ENCODE measurements at regions not wholly inside any gene's neighbourhood (a gene's known extent, or its start where the extent isn't known, plus 50 kb on each side); places are given as distances from the start of the nearest gene placed in this dataset.

- POLR2A ChIA-PET = interaction anchor here (0.7 kb wide), 1 partner anchor 645 kb away, joined by 3 read pairs; no protein-coding TSS in a partner anchor
- Mint-ChIP-seq H3K27ac (no peak overlapping the region), H3K36me3 (ENCODE audit: low read depth) (no peaks in the 10 kb centered on the region), H3K4me3 (no peak overlapping the region), H3K4me1 (ENCODE audit: low read depth) (no peaks in the 10 kb centered on the region), H3K9me3 (peaks cover 6% of the 10 kb centered on the region), H3K27me3 (peaks cover 42% of the 10 kb centered on the region)
- DNase-seq = peak; percentile 14
- TF ChIP-seq CTCF (IDR thresholded peaks at IDR 0.05) = no peak
- ATAC-seq = peak; percentile 24
- intact Hi-C loops (cut with micrococcal nuclease) = no loop called here
- CTCF ChIA-PET = no interaction called here
Observed at GRCh38 chr15:94844538-94845389, 613.4 kb downstream of the MCTP2 start.

GRCh38 chr15:94845390-94845716 is 614.0 kb downstream of the MCTP2 start:
- ChIA-PET CTCF (no interaction called here), POLR2A (interaction anchor here (0.6 kb wide), 1 partner anchor 359 kb away, joined by 3 read pairs; no protein-coding TSS in a partner anchor)
- Mint-ChIP-seq H3K27me3 (peaks cover 42% of the 10 kb centered on the region), H3K27ac (no peak overlapping the region), H3K36me3 (ENCODE audit: low read depth) (no peaks in the 10 kb centered on the region), H3K4me1 (ENCODE audit: low read depth) (no peaks in the 10 kb centered on the region), H3K9me3 (peaks cover 6% of the 10 kb centered on the region), H3K4me3 (no peak overlapping the region)
- intact Hi-C loops (cut with micrococcal nuclease) = no loop called here
- TF ChIP-seq CTCF (IDR thresholded peaks at IDR 0.05) = no peak
- DNase-seq = no peak
- ATAC-seq = no peak

- H3K27me3 Mint-ChIP-seq = peaks cover 35% of the 10 kb centered on the region
- H3K4me1 Mint-ChIP-seq (ENCODE audit: low read depth) = no peaks in the 10 kb centered on the region
- ATAC-seq (no peak), DNase-seq (no peak)
- H3K4me3 Mint-ChIP-seq = no peak overlapping the region
- H3K27ac Mint-ChIP-seq = no peak overlapping the region
- intact Hi-C loops (cut with micrococcal nuclease) = no loop called here
- ChIA-PET POLR2A (interaction anchor here (1.2 kb wide), 1 partner anchor 9 kb away, joined by 4 read pairs; no protein-coding TSS in a partner anchor), CTCF (no interaction called here)
- H3K9me3 Mint-ChIP-seq = peaks cover 6% of the 10 kb centered on the region
- no peak for TF ChIP-seq CTCF (IDR thresholded peaks at IDR 0.05)
- no peaks in the 10 kb centered on the region for H3K36me3 Mint-ChIP-seq (ENCODE audit: low read depth)
Observed at GRCh38 chr15:94847325-94847724, 616.0 kb downstream of the MCTP2 start.

GRCh38 chr15:94848054-94848453 is 616.7 kb downstream of the MCTP2 start:
- TF ChIP-seq CTCF (IDR thresholded peaks at IDR 0.05) = no peak
- DNase-seq (no peak), ATAC-seq (no peak)
- ChIA-PET CTCF (no interaction called here), POLR2A (interaction anchor here (0.6 to 1.2 kb wide), 2 partner anchors 10 to 29 kb away, joined by 3 to 4 read pairs; no protein-coding TSS in a partner anchor)
- no peak overlapping the region for H3K27ac Mint-ChIP-seq
- no peaks in the 10 kb centered on the region for H3K36me3 Mint-ChIP-seq (ENCODE audit: low read depth)
- no peaks in the 10 kb centered on the region for H3K4me1 Mint-ChIP-seq (ENCODE audit: low read depth)
- H3K4me3 Mint-ChIP-seq = no peak overlapping the region
- H3K27me3 Mint-ChIP-seq = peaks cover 37% of the 10 kb centered on the region
- H3K9me3 Mint-ChIP-seq = peaks cover 6% of the 10 kb centered on the region
- intact Hi-C loops (cut with micrococcal nuclease) = no loop called here

- intact Hi-C loops (cut with micrococcal nuclease) = no loop called here
- no peaks in the 10 kb centered on the region for H3K36me3 Mint-ChIP-seq (ENCODE audit: low read depth)
- POLR2A ChIA-PET = no interaction called here
- no peak for TF ChIP-seq CTCF (IDR thresholded peaks at IDR 0.05)
- H3K27ac Mint-ChIP-seq = no peak overlapping the region
- no peak overlapping the region for H3K4me3 Mint-ChIP-seq
- ATAC-seq (no peak), DNase-seq (no peak)
- CTCF ChIA-PET = no interaction called here
- H3K27me3 Mint-ChIP-seq = peaks cover 4% of the 10 kb centered on the region
- H3K9me3 Mint-ChIP-seq = no peaks in the 10 kb centered on the region
- no peaks in the 10 kb centered on the region for H3K4me1 Mint-ChIP-seq (ENCODE audit: low read depth)
Observed at GRCh38 chr15:94855018-94855408, 623.7 kb downstream of the MCTP2 start.

Data from activated CD8-positive, alpha-beta T cell treated with anti-CD3 and anti-CD28 coated beads for 36 hours (primary cell).